EL (cell line): ENCODE measurements at regions not wholly inside any gene's neighbourhood (a gene's known extent, or its start where the extent isn't known, plus 50 kb on each side); places are given as distances from the start of the nearest gene placed in this dataset.

Experiments
- DNase-seq: peaks from one replicate; pipeline ENCODE4 v3.0.0-alpha.2; 2016

GRCh38 chr20:51091406-51092195 is 68.7 kb upstream of the KCNG1 start:
- DNase-seq, result no peak

- DNase-seq, result no peak
Measured at GRCh38 chr20:51089840-51090239, 66.9 kb upstream of the KCNG1 start.

GRCh38 chr20:51089272-51089781 is 66.4 kb upstream of the KCNG1 start:
- DNase-seq, result no peak

- no peak for DNase-seq
Measured at GRCh38 chr20:51087266-51087665, 64.4 kb upstream of the KCNG1 start.

- DNase-seq, result no peak
Measured at GRCh38 chr20:51085769-51086168, 62.9 kb upstream of the KCNG1 start.

- DNase-seq, result no peak
Measured at GRCh38 chr20:51084593-51085377, 61.9 kb upstream of the KCNG1 start.

GRCh38 chr20:51083447-51083846 is 60.5 kb upstream of the KCNG1 start:
- DNase-seq, result no peak

- no peak for DNase-seq
Measured at GRCh38 chr20:51082988-51083387, 60.1 kb upstream of the KCNG1 start.

- DNase-seq, result no peak
Measured at GRCh38 chr20:51080516-51080915, 57.6 kb upstream of the KCNG1 start.

GRCh38 chr20:51079488-51079887 is 56.6 kb upstream of the KCNG1 start:
- DNase-seq, result no peak

GRCh38 chr20:51077686-51078060 is 54.8 kb upstream of the KCNG1 start:
- DNase-seq, result no peak

GRCh38 chr20:51076786-51077685 is 54.1 kb upstream of the KCNG1 start:
- DNase-seq, result no peak

GRCh38 chr20:51074062-51074461 is 51.2 kb upstream of the KCNG1 start:
- no peak for DNase-seq
